Thoracic aorta (tissue), 2 donors: ENCODE measurements at regions not wholly inside any gene's neighbourhood (a gene's known extent, or its start where the extent isn't known, plus 50 kb on each side); places are given as distances from the start of the nearest gene placed in this dataset.

Experiments
- ATAC-seq: fragments of 150-250 bp; one replicate; pipeline ENCODE4 v1.8.0; 2017; ENCODE audit warnings: low read depth; ENCODE audit not compliant: insufficient number of reproducible peaks, low FRiP score
- DNase-seq: peaks from one replicate; pipeline ENCODE4 v3.0.0-alpha.2; 2020; ENCODE audit warnings: low spot score
- H3K27ac ChIP-seq, 2 donors: fragments of 200-600 bp; sonication (generic); 1 replicate in 1 of 2; 2 replicates in 1 of 2; pipeline ENCODE4 v1.5.1; 2016; ENCODE audit warnings: mild to moderate bottlenecking in 2 of 2, moderate library complexity in 2 of 2
- H3K27me3 ChIP-seq: fragments of 200-600 bp; sonication (generic); replicated peaks from 2 replicates; pipeline ENCODE4 v1.6.0; 2016; ENCODE audit warnings: mild to moderate bottlenecking; ENCODE audit not compliant: insufficient read depth
- H3K36me3 ChIP-seq: fragments of 200-600 bp; sonication (generic); one replicate; pipeline ENCODE4 v1.5.1; 2016
- H3K4me1 ChIP-seq, 2 donors: fragments of 200-600 bp; sonication (generic); 1 replicate in 1 of 2; 2 replicates in 1 of 2; pipeline versions ENCODE4 v1.5.1 to v1.6.0; 2016; ENCODE audit warnings: low read depth in 2 of 2, mild to moderate bottlenecking in 1 of 2; ENCODE audit not compliant: control insufficient read depth in 1 of 2
- H3K4me3 ChIP-seq: fragments of 200-600 bp; sonication (generic); 2 replicates; pipeline ENCODE4 v1.5.1; 2016; ENCODE audit warnings: mild to moderate bottlenecking
- H3K9me3 ChIP-seq: fragments of 200-600 bp; sonication (generic); 2 replicates; pipeline ENCODE4 v1.5.1; 2016
- TF ChIP-seq, protein P1 (sequence below): fragments of 200-600 bp; sonication (generic); IDR thresholded peaks from one replicate; pipeline ENCODE4 v1.5.1; 2019; ENCODE audit warnings: antibody characterized with exemption

DNA sequence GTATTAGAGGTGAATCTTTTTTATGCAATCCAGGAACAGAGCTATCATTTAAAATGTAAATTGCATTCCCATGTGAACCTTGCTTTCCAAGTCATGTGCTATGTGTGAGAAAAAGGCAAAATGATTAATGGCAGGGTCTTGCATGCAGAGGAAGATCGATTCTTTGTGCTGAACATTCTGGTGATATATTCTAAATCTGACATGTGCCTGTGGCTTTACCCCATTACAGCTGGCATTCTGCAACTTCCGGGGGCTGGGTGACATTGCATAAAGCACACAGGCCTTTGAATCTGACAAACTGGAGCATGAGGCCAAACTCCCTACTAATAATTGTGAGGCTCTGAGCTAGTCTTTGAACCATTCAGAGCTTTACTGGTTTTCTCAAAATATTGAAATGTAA is 1449.7 kb downstream of the CDH8 start:
- TF ChIP-seq, protein P1, sequence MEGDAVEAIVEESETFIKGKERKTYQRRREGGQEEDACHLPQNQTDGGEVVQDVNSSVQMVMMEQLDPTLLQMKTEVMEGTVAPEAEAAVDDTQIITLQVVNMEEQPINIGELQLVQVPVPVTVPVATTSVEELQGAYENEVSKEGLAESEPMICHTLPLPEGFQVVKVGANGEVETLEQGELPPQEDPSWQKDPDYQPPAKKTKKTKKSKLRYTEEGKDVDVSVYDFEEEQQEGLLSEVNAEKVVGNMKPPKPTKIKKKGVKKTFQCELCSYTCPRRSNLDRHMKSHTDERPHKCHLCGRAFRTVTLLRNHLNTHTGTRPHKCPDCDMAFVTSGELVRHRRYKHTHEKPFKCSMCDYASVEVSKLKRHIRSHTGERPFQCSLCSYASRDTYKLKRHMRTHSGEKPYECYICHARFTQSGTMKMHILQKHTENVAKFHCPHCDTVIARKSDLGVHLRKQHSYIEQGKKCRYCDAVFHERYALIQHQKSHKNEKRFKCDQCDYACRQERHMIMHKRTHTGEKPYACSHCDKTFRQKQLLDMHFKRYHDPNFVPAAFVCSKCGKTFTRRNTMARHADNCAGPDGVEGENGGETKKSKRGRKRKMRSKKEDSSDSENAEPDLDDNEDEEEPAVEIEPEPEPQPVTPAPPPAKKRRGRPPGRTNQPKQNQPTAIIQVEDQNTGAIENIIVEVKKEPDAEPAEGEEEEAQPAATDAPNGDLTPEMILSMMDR = no peak
- H3K4me1 ChIP-seq = no peaks in the 10 kb centered on the region
- H3K9me3 ChIP-seq = no peaks in the 10 kb centered on the region
- DNase-seq (no peak), ATAC-seq (no peak)
- no peaks in the 10 kb centered on the region for H3K36me3 ChIP-seq
- no peaks in the 10 kb centered on the region for H3K27me3 ChIP-seq
- H3K4me3 ChIP-seq = no peak overlapping the region
- no peak overlapping the region for H3K27ac ChIP-seq

DNA sequence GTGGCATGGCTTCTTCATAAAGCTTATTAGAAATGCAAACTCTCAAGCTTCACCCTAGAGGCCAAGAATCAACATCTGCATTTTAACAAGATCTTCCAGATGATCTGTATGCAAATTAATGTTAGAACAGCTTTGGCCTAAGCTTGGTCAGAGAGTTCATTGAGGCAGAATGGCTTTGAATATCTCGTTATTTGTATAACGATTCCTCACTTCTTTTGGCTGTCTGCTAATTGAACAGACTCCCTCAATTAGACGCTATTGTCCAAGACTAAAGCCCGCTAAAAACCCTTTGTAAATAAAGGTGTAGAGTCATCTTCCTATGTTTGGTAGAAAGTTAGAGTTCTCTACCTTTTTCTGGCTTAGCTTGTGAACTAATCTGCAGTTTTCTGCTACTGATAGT is 1453.7 kb downstream of the CDH8 start:
- H3K4me1 ChIP-seq = no peaks in the 10 kb centered on the region
- H3K9me3 ChIP-seq = no peaks in the 10 kb centered on the region
- no peak for DNase-seq
- H3K27ac ChIP-seq = no peak overlapping the region
- no peaks in the 10 kb centered on the region for H3K27me3 ChIP-seq
- ATAC-seq = no peak
- TF ChIP-seq, protein P1 = no peak
- no peak overlapping the region for H3K4me3 ChIP-seq
- no peaks in the 10 kb centered on the region for H3K36me3 ChIP-seq

DNA sequence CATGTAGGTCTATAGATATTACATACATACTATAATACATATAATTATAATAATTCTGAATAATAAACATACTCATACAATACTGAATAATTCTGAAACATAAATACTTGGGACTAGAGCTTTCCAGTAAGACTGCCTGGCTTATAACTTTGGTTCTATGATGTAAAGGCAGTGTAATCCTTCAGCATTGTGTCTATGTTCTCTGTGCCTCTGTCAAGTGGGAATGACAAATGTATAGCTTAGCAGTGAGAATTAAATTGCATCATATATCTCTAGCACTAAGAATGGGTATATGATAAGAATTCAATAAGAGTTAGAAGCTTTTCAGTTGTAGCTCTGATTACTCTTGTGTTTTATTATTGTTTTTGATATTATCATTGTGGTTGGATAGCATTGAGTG is 1469.3 kb downstream of the CDH8 start:
- H3K27me3 ChIP-seq = no peaks in the 10 kb centered on the region
- H3K27ac ChIP-seq = no peak overlapping the region
- no peaks in the 10 kb centered on the region for H3K4me1 ChIP-seq
- no peak overlapping the region for H3K4me3 ChIP-seq
- no peaks in the 10 kb centered on the region for H3K9me3 ChIP-seq
- no peak for DNase-seq
- ATAC-seq = no peak
- TF ChIP-seq, protein P1 = no peak
- no peaks in the 10 kb centered on the region for H3K36me3 ChIP-seq

DNA sequence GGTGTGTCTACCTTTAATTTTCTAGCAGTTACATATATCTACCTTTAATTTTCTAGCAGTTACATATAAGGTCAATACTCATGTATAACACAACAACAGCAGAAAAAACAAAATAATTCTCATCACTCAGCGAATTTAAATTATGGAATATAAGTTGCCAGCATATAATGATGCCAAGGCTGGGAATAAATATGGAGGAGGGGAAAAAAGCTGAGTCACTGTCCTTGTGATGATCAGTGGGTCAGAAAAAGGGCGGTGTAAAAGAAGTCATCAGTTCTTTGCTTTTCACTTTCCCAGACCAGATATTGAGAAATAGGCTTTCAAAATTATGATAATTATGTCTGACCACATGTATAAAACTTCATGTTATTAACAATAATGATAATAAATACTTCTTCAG is 1471.7 kb downstream of the CDH8 start:
- Histone ChIP-seq H3K4me1 (no peaks in the 10 kb centered on the region), H3K4me3 (no peak overlapping the region), H3K36me3 (no peaks in the 10 kb centered on the region), H3K27ac (no peak overlapping the region), H3K9me3 (no peaks in the 10 kb centered on the region), H3K27me3 (no peaks in the 10 kb centered on the region)
- DNase-seq (no peak), ATAC-seq (no peak)
- TF ChIP-seq, protein P1 = no peak

DNA sequence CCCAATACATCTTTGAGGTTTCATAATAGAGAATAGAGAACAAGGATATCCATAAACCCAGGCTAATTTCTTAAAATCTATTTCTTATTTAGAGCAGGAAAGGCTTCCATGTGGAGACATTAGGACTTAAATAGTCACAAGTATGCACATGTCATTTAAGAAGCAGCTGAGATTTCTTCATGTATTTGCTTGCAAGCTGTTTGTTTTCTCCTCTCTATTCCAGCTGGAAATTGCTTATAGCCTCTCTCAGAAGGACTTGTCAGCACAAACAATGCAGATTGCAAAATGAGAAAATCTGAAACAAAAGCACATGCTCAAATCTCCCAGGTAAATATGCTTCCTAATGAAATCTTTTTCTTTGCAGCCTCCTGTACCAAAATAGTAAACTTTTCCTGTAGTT is 1473.1 kb downstream of the CDH8 start:
- TF ChIP-seq, protein P1 = no peak
- Histone ChIP-seq H3K36me3 (no peaks in the 10 kb centered on the region), H3K27me3 (no peaks in the 10 kb centered on the region), H3K27ac (no peak overlapping the region), H3K4me1 (no peaks in the 10 kb centered on the region), H3K9me3 (no peaks in the 10 kb centered on the region), H3K4me3 (no peak overlapping the region)
- no peak for DNase-seq
- ATAC-seq = no peak
